Hepatic stellate cell (primary cell): ENCODE measurements at regions not wholly inside any gene's neighbourhood (a gene's known extent, or its start where the extent isn't known, plus 50 kb on each side); places are given as distances from the start of the nearest gene placed in this dataset.

Experiments used
- DNase-seq: peaks from one replicate; pipeline ENCODE4 v3.0.0; 2011; ENCODE audit warnings: low spot score

DNA sequence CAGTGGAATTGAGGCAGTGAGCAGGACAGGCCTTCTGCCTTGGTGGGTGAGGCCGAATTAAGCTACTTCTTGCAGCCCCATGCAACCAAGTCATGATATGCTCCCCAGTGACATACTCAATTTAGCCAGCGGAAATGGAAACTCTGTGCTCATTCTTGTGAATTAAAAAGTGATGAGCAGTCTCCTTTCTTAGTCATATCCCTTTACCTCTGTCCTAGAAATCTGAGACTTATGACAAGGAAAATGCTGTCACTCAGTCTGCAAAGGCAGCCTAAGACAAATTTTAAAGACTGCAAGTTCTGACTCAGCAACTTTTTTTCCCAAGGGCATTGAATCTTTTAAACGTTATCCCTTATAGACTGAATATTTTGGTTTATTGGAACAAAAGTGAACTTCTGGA is 218.2 kb downstream of the SH3BP4 start:
- DNase-seq: peak; percentile 16

DNA sequence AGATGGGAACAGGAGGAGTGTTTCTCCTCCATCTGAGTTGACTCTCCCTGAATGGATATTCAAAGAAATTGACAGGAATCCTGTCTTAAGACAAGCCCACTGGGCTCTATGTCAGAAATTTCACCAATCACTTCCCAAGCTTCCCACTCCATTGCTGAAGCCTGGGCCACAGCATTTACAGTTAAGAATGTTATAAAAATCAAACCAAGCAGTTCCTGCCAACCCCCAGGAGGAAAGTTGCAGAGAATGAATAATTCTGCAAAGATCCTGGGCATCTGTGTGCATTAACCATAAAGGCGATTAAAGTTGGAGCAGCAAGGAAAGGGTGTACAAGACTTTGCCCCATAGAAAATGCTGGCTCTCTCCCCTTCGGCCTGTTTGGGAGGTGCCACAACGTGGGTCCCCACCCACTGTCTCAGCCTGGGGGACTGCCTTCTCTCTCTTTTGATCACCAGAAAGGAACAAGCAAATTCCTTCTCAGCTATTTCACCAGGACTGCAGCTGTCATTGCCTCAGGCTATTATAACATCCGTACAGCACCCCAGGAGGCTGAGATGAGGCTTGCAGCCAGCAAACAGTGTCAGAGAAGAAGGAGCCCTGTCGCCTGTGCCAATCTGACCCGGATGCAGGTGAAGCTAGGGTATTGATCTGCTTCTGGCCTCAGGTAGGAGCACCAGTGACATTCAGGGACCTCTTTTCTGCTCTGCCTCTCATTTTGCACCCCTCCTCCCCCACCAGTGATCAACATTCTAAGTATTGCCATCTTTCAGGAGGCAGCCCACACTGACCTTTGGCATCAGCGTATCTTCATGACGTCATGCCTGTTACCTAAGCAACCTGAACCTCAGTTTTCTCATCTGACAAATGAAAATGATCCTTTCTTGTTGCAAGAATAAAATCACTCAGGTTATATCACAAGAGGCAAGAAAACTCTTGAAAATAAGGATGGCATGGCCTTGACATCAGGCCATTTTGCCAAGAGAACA is 219.0 kb downstream of the SH3BP4 start:
- peak; percentile 69 for DNase-seq

DNA sequence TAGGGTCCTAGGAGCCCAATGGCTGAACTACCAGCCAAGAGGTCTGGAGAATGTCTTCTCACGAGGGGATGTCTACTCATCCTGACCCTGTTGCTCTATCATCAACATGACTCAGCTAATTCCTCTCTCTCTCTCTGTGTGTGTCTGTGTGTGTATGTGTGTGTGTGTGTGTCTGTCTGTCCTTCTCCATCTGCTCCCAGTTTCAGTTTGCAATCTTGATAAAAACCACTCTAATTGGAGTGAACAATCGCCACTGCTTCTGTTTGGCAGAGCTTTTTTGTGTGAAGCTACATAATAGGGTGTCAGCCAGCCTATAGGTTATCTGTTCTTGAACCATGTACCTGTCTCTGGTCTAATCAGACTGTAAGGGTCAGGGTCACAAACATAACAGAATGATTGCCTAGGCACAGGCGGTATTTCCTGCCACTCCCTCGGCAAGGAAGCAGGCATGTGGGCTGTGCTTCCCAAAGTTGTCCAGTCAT is 219.8 kb downstream of the SH3BP4 start:
- DNase-seq: peak; percentile 51

DNA sequence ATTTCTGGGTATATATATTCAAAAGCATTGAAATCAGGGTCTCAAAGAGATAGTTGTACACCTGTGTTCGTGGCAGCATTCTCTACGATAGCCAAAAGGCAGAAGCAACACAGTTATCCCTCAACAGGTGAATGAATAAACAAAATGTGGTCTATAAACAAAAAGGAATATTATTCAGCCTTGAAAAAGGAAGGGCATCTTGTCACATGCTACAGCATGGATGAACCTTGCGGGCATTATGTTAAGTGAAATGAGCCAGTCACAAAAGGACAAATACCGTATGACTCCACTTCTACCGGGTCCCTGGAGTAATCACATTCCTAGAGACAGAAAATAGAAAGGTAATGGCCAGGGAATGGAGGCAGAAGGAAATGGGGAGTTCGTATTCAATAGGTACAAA is 228.8 kb downstream of the SH3BP4 start:
- no peak for DNase-seq

DNA sequence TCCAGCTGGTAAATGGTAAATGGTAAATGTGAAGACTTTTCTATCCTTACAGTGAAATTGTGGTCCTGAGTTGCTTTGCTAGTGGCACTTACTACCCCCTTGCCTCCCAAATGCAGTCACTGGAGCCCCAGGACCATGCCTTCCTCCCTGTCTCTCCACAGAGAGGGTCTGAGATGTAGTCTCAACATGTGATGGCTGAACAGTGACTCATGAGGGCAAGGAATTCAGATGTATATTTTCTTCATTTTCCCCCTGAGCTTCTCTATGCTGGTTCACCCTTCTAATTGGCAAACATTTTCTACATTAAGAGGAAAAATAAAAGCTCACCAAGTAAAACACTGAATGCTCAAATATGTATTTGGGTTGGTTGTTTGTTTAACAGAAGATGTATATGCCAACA is 232.0 kb downstream of the SH3BP4 start:
- DNase-seq: no peak

DNA sequence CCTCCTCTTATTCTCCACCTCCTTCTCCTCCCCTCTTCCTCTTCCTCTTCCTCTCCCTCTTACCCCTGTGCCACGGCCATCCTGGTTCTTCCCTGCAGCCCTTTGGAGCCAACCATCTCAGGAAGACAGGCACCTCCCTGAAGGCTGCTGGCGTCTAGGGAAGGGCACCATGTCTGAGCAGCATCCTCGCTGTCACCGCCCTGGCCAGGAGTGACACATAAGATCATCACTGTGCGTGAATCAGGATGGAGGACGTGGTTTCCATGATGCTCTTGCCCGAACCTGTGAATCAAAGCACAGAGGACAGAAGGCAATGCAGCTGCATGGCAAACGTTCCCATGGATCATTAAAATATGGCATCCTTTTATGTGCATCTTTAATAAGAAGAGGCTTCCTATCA is 236.0 kb downstream of the SH3BP4 start:
- no peak for DNase-seq

DNA sequence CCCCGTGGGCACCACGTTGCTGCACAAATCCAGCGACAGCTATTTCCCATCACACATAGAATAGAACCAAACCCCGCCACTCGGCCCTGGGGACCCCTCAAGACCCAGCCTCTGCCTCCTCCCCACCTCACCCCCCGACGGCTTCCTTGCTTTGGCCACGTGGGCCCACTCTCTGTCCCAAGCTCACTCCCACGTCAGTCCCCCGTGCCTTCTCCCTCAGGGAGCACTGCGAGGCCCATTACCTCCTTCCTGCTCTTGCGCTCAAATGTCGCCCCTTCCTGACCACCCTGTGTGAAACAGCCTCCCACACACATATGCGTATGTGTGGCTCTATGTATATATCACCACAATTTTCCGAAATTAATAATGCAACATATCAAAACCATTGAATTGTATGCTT is 239.7 kb downstream of the SH3BP4 start:
- DNase-seq: no peak

DNA sequence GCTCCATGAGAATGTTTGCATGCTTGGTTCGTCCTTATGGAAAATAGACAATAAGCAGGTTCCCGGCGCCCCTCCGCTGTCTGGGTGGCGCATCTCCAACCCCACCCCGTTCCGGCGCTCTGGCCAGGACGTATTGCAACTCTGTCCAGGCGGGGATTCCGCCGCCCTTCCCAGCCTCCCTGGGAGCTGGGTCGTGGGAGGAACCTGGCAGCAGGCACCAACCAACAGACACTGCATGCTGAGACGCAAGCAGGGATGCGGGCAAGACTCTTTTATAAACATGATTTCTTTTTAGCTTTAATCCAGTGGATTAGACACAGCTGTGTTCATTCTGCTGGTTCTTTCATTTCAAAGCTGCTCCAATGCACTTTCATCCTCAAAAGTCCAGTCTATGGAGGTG is 240.2 kb downstream of the SH3BP4 start:
- DNase-seq: no peak

DNA sequence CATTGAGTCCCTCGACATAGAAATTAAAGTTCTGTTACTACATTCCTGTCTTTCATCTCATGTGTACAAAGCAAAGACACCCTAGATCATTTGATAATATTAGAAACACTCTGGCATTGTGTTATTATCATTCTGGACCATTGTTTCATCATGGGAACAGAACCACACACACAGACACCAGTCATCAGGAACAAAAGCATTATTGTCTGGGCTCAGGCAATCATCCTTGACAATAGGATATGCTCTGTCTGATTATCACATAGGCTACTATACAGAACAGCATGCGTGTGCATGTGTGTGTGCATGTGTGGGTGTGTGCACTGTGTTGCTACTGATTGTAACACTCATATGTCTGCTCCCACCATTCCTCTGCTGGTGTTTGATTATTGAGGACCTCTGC is 242.5 kb downstream of the SH3BP4 start:
- no peak for DNase-seq

DNA sequence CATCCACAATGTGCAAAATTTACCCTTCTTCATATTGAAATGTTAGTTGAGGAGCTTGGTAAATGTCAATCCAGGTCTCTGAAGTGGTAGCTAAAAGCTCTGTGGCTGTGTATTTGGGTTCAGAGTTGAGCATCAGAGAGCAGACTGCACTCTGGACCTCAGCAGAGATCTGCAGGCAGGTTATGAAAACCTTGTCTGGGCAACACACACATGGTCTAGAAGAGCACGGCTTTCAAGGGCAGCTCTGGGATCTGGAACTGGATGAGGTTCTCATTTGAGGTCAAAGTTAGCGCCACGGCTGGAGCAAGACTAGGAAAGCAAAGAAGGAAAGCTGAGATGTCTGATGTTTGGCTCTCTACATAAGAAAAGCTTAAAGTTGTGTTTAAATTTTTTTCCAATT is 243.0 kb downstream of the SH3BP4 start:
- no peak for DNase-seq

DNA sequence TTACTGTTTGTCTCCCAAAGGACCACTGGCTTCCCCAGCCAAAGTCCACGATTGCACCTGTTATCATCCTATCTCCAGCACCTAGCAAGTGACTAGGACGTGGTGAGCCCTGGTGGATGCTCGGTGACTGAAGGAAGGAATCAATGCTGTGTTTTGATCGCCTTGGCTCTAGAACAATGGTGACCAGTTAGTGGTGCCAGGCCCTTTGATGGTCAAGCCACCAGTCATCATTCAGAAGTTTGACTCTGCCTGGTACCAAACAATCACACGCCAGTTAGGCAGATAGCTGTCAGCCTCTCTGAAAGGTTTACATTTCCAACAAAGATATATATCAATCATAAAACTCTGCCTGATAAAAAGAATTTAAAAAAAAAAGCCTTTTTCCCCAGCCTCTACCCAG is 244.1 kb downstream of the SH3BP4 start:
- no peak for DNase-seq

DNA sequence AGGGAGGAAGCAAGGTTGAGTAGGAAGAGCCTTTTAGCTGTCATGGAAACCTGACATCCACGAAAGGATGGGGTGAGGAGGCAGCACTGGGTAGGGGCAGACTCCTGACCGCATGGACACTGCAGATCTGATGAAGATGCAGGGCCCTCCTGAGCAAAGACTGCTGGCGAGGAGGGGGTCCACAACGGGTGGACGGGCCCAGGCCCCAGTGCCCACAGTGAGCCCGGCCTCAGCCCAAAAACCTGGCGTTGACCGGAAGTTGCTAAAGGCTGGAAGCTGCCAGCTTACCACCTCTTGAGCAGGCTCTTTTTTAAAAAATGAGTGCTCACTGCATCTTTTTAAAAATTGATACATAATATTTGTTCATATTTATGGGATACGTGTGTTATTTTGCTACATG is 247.3 kb downstream of the SH3BP4 start:
- DNase-seq: no peak

DNA sequence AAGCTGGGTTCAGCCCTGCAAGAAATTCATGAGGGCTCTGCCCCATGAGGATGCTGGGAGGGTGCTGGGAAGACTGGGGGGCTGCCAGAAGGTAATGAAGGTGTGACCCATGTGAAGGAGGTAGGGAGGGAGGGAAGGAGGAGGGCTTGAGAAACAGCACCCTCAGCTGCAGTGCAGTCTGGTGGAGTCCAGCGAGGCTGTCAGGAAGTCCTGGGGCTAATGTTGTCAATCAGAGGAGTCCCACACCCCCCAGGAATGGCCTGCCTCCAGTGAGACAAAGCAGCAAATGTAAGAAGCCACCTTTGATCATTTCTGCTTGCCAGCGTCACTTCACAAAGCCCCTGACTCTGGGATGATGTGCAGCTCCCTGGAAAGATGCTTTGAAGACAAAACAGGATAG is 248.4 kb downstream of the SH3BP4 start:
- DNase-seq: no peak

DNA sequence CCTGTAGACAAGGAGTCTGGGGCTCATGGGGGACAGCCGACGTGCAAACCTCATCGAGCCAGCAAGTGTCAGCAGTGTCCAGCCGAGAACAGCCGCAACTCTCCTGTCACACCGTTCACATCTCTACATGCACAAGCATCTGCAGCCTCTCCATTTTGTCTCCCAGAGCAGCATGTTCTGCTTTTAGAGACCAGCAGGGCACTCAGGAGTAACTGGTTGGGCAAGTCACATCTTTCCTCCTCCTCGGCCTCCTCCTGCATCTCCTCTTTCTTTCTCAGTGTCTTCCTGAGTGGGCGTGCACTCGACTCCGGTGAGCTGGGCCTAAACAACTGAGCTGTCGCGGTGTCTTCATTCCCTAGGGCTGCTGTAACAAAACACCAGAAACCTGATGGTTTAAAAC is 249.9 kb downstream of the SH3BP4 start:
- no peak for DNase-seq

DNA sequence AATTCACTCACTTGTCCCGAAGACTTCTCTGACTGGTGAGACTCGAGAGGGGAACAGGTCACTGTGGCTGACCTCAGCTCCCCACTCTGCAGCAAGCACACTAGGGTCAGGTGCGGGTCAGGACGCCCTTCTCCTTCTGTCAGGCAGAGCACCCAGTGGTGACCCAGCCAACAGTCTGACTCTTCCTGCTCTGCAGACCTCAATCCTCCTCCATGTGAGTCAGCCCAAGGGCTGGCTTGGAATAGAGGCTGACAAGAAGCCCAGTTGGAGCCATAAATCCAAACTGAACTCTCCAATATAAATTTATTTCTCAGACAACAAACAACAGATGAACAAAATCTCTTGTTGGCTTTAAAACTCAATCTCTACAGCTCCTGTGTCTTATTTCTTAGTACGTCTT is 253.1 kb downstream of the SH3BP4 start:
- no peak for DNase-seq

DNA sequence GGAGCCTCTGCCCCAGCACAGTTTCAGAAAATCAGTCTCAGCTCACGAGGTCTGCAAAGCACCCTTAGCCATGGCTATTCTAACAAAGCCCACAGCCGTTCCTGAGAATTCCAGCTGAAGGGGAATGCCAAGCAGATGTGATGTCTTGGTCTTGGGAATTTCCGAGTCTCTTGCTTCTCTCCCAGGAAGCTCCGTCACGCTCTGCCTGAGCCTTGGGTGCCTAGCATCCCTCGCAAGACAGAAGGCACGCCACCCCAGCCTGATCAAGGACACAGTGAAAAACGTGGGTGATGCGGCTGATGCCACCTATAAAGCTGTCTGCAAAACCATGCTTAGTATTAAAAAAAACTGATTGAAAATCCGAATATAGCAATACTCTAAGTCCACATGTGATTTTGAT is 254.6 kb downstream of the SH3BP4 start:
- DNase-seq: no peak

DNA sequence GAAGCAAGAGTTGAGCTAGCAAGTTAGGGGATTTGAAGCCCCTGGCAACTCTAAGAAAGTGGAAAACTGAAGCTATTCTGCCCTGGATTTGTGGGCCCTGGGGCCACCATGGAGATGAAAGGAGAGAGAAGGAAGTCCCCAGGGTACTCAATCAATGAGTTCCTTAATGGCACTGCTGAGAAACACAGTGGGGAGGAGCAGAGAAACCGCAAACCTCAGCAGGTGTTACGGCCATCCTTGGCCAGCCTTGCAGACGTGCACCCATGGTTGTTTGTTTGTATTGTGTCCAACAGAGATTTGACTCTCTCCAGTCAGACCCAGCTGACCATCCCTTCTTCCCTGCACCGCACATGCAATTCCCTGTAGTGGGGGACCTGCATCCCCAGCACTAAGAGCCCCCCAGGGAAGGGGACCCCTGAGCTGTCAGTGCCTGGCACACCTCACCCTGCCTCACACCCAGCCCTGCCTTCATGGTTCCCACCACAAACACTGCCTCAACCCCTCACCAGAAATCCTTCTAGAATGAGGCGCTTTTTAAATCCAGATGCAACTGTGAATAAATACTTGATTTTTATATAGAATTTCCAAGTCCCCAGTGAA is 255.3 kb downstream of the SH3BP4 start:
- no peak for DNase-seq

DNA sequence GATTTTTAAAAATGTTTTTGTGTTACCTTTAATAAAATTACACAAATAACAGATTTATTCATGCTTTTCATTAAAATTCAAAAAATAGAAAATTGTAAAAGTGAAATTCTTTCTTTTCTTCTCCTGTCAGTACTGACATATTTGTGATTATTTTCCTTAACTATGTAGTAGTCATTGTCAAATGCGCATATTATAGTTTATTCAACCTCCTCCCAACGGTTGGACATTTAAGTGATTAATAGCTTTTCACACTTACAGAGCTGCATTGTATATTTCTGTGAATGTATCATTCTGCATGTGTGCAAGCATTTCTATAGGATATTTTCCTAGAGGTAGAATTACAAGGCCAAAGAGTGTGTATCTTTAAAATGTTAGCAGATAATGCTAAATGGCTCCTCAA is 259.2 kb downstream of the SH3BP4 start:
- no peak for DNase-seq

DNA sequence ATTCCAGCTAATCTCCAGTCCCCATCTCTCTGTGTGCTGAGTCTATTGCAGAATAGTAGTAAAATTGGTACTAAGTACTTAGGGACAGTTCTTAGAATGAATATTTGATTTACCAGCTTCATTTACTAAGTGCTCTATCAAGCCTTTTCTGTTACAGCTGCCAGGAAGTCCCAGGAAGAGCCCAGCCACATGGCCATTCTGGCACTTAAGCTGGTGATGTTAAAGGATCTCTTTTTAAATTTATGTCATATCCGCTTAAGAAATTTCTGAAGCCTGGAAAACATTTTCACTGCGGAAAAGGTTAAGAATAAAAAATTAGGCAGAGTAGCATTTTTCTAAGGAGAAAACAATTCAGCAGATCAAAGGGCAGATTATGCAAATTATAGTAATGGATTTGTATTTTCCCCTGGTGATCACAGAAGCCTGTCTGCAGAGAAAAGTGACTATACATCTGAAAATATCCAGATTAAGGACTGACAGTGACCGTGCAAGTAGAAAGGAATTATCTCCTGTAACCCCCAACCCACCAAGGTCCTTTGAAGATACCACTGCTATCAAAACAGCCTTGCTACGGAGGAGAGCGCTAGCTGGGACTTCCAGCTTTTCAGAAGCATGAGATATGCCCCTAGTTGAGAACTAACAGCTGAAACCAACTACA is 260.8 kb downstream of the SH3BP4 start:
- no peak for DNase-seq

DNA sequence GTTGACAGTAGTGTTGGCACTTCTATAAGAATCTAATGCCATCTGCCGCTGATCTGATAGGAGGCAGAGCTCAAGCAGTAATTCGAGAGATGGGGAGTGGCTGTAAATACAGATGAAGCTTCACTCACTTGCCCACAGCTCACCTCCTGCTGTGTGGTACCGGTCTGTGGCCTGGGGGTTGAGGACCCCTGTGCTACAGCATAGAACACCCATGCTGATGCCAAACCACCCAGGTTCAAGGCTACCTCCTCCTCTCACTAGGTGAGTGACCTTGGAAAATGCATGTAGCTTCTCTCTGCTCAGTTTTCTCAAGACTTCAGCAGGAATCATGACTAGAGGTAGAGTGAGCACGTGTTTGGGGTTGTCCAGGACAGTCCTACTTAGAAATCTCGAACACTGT is 263.4 kb downstream of the SH3BP4 start:
- no peak for DNase-seq

DNA sequence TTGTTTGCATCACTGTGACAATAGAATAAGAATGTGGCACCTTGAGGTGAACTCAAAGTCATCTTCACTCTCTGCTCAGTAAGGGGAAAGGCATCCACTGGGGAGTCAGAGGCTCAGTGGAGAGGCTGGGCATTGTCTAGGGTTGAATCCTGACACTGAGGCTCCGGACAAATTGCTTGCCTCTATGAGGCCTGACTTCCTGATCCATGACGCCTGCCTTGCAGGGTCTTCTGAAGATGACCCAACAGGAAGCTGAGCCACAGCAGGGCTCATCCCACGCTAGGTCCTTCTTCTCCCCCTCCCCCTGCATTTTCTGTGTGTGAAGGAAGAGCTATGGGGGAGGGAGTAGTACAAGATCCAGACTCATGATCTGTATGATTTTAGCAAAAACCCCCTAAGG is 265.1 kb downstream of the SH3BP4 start:
- DNase-seq: no peak

DNA sequence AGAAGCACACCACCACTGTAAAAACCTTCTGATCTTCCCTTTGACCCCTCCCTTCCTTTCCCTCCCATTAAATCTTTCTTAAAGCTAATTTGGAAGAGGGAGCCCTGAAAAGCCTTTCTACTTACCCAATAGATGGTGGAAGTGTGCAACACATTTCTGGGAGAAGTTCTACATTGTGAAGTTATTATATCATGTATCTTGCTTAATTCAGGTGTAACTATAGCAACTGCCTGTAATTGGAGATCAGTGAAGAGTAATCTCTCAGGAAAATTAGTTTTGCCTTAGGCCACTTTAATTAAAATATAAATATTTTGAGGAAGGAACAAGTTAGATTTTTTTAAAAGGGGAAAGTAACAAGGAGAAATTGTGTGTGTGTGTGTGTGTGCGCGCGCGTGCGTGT is 266.0 kb downstream of the SH3BP4 start:
- no peak for DNase-seq

DNA sequence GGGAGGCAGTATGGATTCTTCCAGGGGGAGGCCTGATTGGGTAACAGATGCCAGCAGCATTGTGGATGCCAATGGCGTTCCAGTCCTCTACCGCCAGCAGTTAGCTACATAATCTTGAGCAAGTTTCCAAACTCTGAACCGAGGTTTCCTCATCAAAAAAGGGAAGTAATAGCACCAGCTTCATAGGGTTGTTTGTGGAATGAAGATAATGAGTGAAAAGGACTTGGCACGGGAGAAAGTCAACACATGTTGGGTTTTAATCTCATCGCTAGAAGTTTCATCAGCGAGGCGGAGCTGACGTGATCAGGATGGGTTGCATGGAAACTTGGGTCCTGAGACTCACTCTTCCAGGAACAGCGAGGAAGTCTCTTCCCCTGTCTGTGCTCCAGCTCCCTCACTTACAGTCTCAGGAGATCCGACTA is 266.7 kb downstream of the SH3BP4 start:
- DNase-seq: no peak
